ENCODE measurements at regions not wholly inside any gene's neighbourhood (a gene's known extent, or its start where the extent isn't known, plus 50 kb on each side); places are given as distances from the start of the nearest gene placed in this dataset.

DNA sequence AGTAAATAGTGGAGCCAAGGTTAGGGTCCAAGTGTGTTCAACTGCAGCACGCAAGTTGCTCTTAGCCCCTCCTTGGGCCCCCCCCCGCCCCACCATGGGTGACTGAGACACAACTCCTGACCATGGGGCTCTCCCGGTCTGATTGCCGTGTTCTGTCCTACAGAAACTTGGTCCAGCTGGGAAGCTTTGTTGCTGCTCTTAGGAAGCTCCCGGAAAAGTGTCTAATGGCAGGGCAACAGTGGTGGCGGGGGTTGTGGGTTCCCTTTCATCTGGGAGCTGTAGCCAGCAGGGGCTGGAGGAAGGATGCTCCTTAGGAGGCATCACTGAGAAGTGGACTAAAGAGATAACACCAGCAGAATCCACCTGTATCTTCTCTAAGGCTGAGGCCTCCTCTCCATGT, 111.1 kb downstream of the CYP26B1 start:
- TF ChIP-seq, protein P1, sequence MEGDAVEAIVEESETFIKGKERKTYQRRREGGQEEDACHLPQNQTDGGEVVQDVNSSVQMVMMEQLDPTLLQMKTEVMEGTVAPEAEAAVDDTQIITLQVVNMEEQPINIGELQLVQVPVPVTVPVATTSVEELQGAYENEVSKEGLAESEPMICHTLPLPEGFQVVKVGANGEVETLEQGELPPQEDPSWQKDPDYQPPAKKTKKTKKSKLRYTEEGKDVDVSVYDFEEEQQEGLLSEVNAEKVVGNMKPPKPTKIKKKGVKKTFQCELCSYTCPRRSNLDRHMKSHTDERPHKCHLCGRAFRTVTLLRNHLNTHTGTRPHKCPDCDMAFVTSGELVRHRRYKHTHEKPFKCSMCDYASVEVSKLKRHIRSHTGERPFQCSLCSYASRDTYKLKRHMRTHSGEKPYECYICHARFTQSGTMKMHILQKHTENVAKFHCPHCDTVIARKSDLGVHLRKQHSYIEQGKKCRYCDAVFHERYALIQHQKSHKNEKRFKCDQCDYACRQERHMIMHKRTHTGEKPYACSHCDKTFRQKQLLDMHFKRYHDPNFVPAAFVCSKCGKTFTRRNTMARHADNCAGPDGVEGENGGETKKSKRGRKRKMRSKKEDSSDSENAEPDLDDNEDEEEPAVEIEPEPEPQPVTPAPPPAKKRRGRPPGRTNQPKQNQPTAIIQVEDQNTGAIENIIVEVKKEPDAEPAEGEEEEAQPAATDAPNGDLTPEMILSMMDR (IDR thresholded peaks at IDR 0.05), result no peak
- TF ChIP-seq POLR2A (IDR thresholded peaks at IDR 0.05), result no peak

All from Peyer's patch (tissue), 4 donors.